Bronchial epithelial cell (primary cell): ENCODE measurements at regions not wholly inside any gene's neighbourhood (a gene's known extent, or its start where the extent isn't known, plus 50 kb on each side); places are given as distances from the start of the nearest gene placed in this dataset.

Experiments
- DNase-seq: peaks from one replicate; pipeline ENCODE4 v3.0.0-alpha.2; 2010; ENCODE audit warnings: low read depth
- FAIRE-seq: peaks from 2 replicates; lab custom pipeline; 2011; peaks lifted over from hg19 to GRCh38; lab: Jason Lieb, UNC
- H3K27me3 ChIP-seq: 2 replicates; pipeline ENCODE4 v1.5.1; 2011; ENCODE audit warnings: low read length; ENCODE audit not compliant: control insufficient read depth, insufficient read depth
- H3K36me3 ChIP-seq: 2 replicates; pipeline ENCODE4 v1.5.1; 2011; ENCODE audit warnings: low read length; ENCODE audit not compliant: control insufficient read depth, insufficient read depth
- H3K4me3 ChIP-seq: 2 replicates; pipeline ENCODE4 v1.5.1; 2011; ENCODE audit warnings: mild to moderate bottlenecking, low read depth, low read length, control low read depth
- CTCF ChIP-seq: IDR thresholded peaks from 2 replicates; pipeline ENCODE4 v1.5.1; 2011; ENCODE audit warnings: mild to moderate bottlenecking, moderate library complexity, low read length, control low read depth, inconsistent platforms; ENCODE audit not compliant: insufficient read depth, severe bottlenecking

GRCh38 chr17:70678889-70679288, 509.6 kb downstream of the KCNJ2 start:
- Histone ChIP-seq H3K36me3 (no peaks in the 10 kb centered on the region), H3K4me3 (no peak overlapping the region), H3K27me3 (no peaks in the 10 kb centered on the region)
- TF ChIP-seq CTCF: no peak
- DNase-seq (no peak), FAIRE-seq (no peak)

- DNase-seq (no peak), FAIRE-seq (no peak)
- no peak for TF ChIP-seq CTCF
- no peaks in the 10 kb centered on the region for H3K36me3 ChIP-seq
- no peaks in the 10 kb centered on the region for H3K27me3 ChIP-seq
- H3K4me3 ChIP-seq: no peak overlapping the region
These were observed 514.6 kb downstream of the KCNJ2 start for GRCh38 chr17:70683936-70684335.

- H3K27me3 ChIP-seq: no peaks in the 10 kb centered on the region
- DNase-seq (peak; percentile 32), FAIRE-seq (no peak)
- H3K4me3 ChIP-seq: no peak overlapping the region
- TF ChIP-seq CTCF: no peak
- H3K36me3 ChIP-seq: no peaks in the 10 kb centered on the region
These were observed 518.1 kb downstream of the KCNJ2 start for GRCh38 chr17:70687421-70687820.

- Histone ChIP-seq H3K36me3 (no peaks in the 10 kb centered on the region), H3K27me3 (no peaks in the 10 kb centered on the region), H3K4me3 (no peak overlapping the region)
- no peak for TF ChIP-seq CTCF
- DNase-seq (no peak), FAIRE-seq (no peak)
These were observed 521.8 kb downstream of the KCNJ2 start for GRCh38 chr17:70691150-70691549.

GRCh38 chr17:70699408-70699807, 530.1 kb downstream of the KCNJ2 start:
- FAIRE-seq: no peak
- H3K27me3 ChIP-seq: no peaks in the 10 kb centered on the region
- TF ChIP-seq CTCF: no peak
- no peak for DNase-seq
- no peak overlapping the region for H3K4me3 ChIP-seq
- no peaks in the 10 kb centered on the region for H3K36me3 ChIP-seq

- H3K27me3 ChIP-seq: peaks cover 2% of the 10 kb centered on the region
- no peak for TF ChIP-seq CTCF
- no peak overlapping the region for H3K4me3 ChIP-seq
- no peaks in the 10 kb centered on the region for H3K36me3 ChIP-seq
- FAIRE-seq (no peak), DNase-seq (no peak)
These were observed 533.4 kb downstream of the KCNJ2 start for GRCh38 chr17:70702683-70703255.
